ENCODE measurements at regions not wholly inside any gene's neighbourhood (a gene's known extent, or its start where the extent isn't known, plus 50 kb on each side); places are given as distances from the start of the nearest gene placed in this dataset.

- TF ChIP-seq REST (IDR thresholded peaks at IDR 0.05; ENCODE audit: insufficient replicate concordance, low read depth) (no peak), SPI1 (IDR thresholded peaks at IDR 0.05; ENCODE audit: borderline replicate concordance, low read depth) (no peak), CTCF (IDR thresholded peaks at IDR 0.05; ENCODE audit: insufficient read depth, low read length) (no peak), POLR2AphosphoS5 (IDR thresholded peaks at IDR 0.05; ENCODE audit: low read depth) (no peak), GABPA (IDR thresholded peaks at IDR 0.05; ENCODE audit: low read depth) (no peak)
- Histone ChIP-seq H3K4me3 (replicated peaks; ENCODE audit: insufficient read depth, low read length) (no peak overlapping the region), H3K27me3 (ENCODE audit: insufficient read depth, poor library complexity, severe bottlenecking) (peaks cover 3% of the 10 kb centered on the region), H3K27ac (replicated peaks) (no peak overlapping the region)
- DNase-seq (ENCODE audit: low read depth in 1 of 2, low spot score in 1 of 2) = no peak
These were observed 73.5 kb downstream of the MFAP3 start for GRCh38 chr5:154112255-154112654.

- Histone ChIP-seq H3K4me3 (replicated peaks; ENCODE audit: insufficient read depth, low read length) (no peak overlapping the region), H3K27ac (replicated peaks) (no peak overlapping the region), H3K27me3 (ENCODE audit: insufficient read depth, poor library complexity, severe bottlenecking) (no peaks in the 10 kb centered on the region)
- no peak for TF ChIP-seq GABPA (IDR thresholded peaks at IDR 0.05; ENCODE audit: low read depth)
- TF ChIP-seq SPI1 (IDR thresholded peaks at IDR 0.05; ENCODE audit: borderline replicate concordance, low read depth) = no peak
- no peak for TF ChIP-seq REST (IDR thresholded peaks at IDR 0.05; ENCODE audit: insufficient replicate concordance, low read depth)
- no peak for TF ChIP-seq CTCF (IDR thresholded peaks at IDR 0.05; ENCODE audit: insufficient read depth, low read length)
- TF ChIP-seq POLR2AphosphoS5 (IDR thresholded peaks at IDR 0.05; ENCODE audit: low read depth) = no peak
- DNase-seq (ENCODE audit: low read depth in 1 of 2, low spot score in 1 of 2) = no peak
These were observed 75.2 kb upstream of the GALNT10 start for GRCh38 chr5:154115291-154115690.

- DNase-seq (ENCODE audit: low read depth in 1 of 2, low spot score in 1 of 2) = no peak
- H3K27me3 ChIP-seq (ENCODE audit: insufficient read depth, poor library complexity, severe bottlenecking) = no peaks in the 10 kb centered on the region
- H3K4me3 ChIP-seq (replicated peaks; ENCODE audit: insufficient read depth, low read length) = no peak overlapping the region
- no peak overlapping the region for H3K27ac ChIP-seq (replicated peaks)
- no peak for TF ChIP-seq SPI1 (IDR thresholded peaks at IDR 0.05; ENCODE audit: borderline replicate concordance, low read depth)
- no peak for TF ChIP-seq CTCF (IDR thresholded peaks at IDR 0.05; ENCODE audit: insufficient read depth, low read length)
- TF ChIP-seq GABPA (IDR thresholded peaks at IDR 0.05; ENCODE audit: low read depth) = no peak
These were observed 73.5 kb upstream of the GALNT10 start for GRCh38 chr5:154117050-154117449.

- Histone ChIP-seq H3K27ac (replicated peaks) (no peak overlapping the region), H3K27me3 (ENCODE audit: insufficient read depth, poor library complexity, severe bottlenecking) (no peaks in the 10 kb centered on the region), H3K4me3 (replicated peaks; ENCODE audit: insufficient read depth, low read length) (no peak overlapping the region)
- DNase-seq (ENCODE audit: low read depth in 1 of 2, low spot score in 1 of 2) = no peak
- TF ChIP-seq CTCF (IDR thresholded peaks at IDR 0.05; ENCODE audit: insufficient read depth, low read length) = no peak
- no peak for TF ChIP-seq SPI1 (IDR thresholded peaks at IDR 0.05; ENCODE audit: borderline replicate concordance, low read depth)
- no peak for TF ChIP-seq GABPA (IDR thresholded peaks at IDR 0.05; ENCODE audit: low read depth)
- TF ChIP-seq POLR2AphosphoS5 (IDR thresholded peaks at IDR 0.05; ENCODE audit: low read depth) = no peak
- no peak for TF ChIP-seq REST (IDR thresholded peaks at IDR 0.05; ENCODE audit: insufficient replicate concordance, low read depth)
These were observed 72.6 kb upstream of the GALNT10 start for GRCh38 chr5:154117930-154118329.
